Neural cell (in vitro differentiated cells): ENCODE measurements at regions not wholly inside any gene's neighbourhood (a gene's known extent, or its start where the extent isn't known, plus 50 kb on each side); places are given as distances from the start of the nearest gene placed in this dataset.

Experiments
- EP300 ChIP-seq: fragments of 450-650 bp; conservative IDR thresholded peaks from 2 replicates; pipeline ENCODE4 v1.6.1; 2014; ENCODE audit warnings: antibody characterized with exemption, mild to moderate bottlenecking, moderate library complexity; ENCODE audit not compliant: poor library complexity, severe bottlenecking
- EZH2 ChIP-seq: fragments of 200-600, 300-800 bp; shearing (Covaris generic), sonication (generic); IDR thresholded peaks from 2 replicates; pipeline ENCODE4 v1.6.1; 2014; ENCODE audit warnings: antibody characterized with exemption, low read length, borderline replicate concordance, mild to moderate bottlenecking; ENCODE audit not compliant: insufficient read depth, poor library complexity, severe bottlenecking
- MXI1 ChIP-seq: fragments of 450-650 bp; conservative IDR thresholded peaks from 2 replicates; pipeline ENCODE4 v1.6.1; 2014; ENCODE audit warnings: antibody characterized with exemption, mild to moderate bottlenecking; ENCODE audit not compliant: poor library complexity, severe bottlenecking
- RAD21 ChIP-seq: fragments of 450-650 bp; conservative IDR thresholded peaks from 2 replicates; pipeline ENCODE4 v1.6.1; 2014; ENCODE audit warnings: antibody characterized with exemption, mild to moderate bottlenecking, moderate library complexity
- TF ChIP-seq, protein P1 (sequence below): fragments of 450-650 bp; IDR thresholded peaks from 2 replicates; pipeline ENCODE4 v1.5.1; 2014; ENCODE audit warnings: antibody characterized with exemption, mild to moderate bottlenecking, moderate library complexity; ENCODE audit not compliant: poor library complexity, severe bottlenecking

DNA sequence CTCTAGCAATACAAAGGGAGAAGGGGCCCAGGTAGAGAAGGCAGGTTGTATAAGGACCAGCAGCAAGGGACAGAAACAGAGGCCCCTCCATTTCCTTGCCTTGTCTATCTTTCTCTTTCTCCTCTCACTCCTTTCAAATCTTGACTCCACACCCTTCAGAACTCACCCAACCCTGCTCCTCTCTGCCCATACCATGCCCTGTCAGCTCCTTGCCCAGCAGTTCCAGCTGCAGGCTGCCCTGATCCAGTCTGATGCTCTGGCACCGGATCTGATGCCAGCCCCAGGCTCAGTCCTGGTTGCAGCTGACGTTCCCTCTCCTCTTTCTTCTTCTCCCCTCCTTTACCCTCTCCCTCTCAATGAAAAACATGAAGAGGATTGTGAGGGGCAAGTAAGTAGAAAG, 291.2 kb downstream of the FBXW7 start:
- TF ChIP-seq, protein P1, sequence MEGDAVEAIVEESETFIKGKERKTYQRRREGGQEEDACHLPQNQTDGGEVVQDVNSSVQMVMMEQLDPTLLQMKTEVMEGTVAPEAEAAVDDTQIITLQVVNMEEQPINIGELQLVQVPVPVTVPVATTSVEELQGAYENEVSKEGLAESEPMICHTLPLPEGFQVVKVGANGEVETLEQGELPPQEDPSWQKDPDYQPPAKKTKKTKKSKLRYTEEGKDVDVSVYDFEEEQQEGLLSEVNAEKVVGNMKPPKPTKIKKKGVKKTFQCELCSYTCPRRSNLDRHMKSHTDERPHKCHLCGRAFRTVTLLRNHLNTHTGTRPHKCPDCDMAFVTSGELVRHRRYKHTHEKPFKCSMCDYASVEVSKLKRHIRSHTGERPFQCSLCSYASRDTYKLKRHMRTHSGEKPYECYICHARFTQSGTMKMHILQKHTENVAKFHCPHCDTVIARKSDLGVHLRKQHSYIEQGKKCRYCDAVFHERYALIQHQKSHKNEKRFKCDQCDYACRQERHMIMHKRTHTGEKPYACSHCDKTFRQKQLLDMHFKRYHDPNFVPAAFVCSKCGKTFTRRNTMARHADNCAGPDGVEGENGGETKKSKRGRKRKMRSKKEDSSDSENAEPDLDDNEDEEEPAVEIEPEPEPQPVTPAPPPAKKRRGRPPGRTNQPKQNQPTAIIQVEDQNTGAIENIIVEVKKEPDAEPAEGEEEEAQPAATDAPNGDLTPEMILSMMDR: no peak
- TF ChIP-seq RAD21 (no peak), EZH2 (no peak), EP300 (no peak), MXI1 (no peak)
